ENCODE measurements at regions not wholly inside any gene's neighbourhood (a gene's known extent, or its start where the extent isn't known, plus 50 kb on each side); places are given as distances from the start of the nearest gene placed in this dataset.

- CTCF ChIA-PET: no interaction called here
- Mint-ChIP-seq H3K27me3 (ENCODE audit: insufficient read depth, unreplicated experiment) (no peaks in the 10 kb centered on the region), H3K9me3 (ENCODE audit: unreplicated experiment) (no peaks in the 10 kb centered on the region), H3K27ac (ENCODE audit: unreplicated experiment) (no peak overlapping the region), H3K36me3 (ENCODE audit: insufficient read depth, unreplicated experiment) (no peaks in the 10 kb centered on the region), H3K4me1 (ENCODE audit: low read depth, unreplicated experiment) (no peaks in the 10 kb centered on the region), H3K4me3 (ENCODE audit: unreplicated experiment) (no peak overlapping the region)
- H3K27me3 ChIP-seq (replicated peaks; ENCODE audit: control insufficient read depth, insufficient read depth, low read length): no peaks in the 10 kb centered on the region
- POLR2A ChIA-PET: no interaction called here
- no peak for DNase-seq
- H3K9me3 ChIP-seq: no peaks in the 10 kb centered on the region
- no peaks in the 10 kb centered on the region for H3K36me3 ChIP-seq (ENCODE audit: control insufficient read depth, insufficient read depth, low read length)
- no peak for TF ChIP-seq CTCF (IDR thresholded peaks at IDR 0.05; ENCODE audit: insufficient read depth in 1 of 2, low read depth in 1 of 2, low read length in 1 of 2, severe bottlenecking in 1 of 2, unreplicated experiment in 1 of 2)
- no TSS peak for BruUV-seq (replicated peaks)
- H3K4me1 ChIP-seq: no peaks in the 10 kb centered on the region
- intact Hi-C loops (cut with micrococcal nuclease; ENCODE audit: unreplicated experiment): no loop called here
- no peak overlapping the region for H3K4me3 ChIP-seq (ENCODE audit: low read depth, low read length)
Measured at GRCh38 chrX:8033175-8033574, 106.0 kb upstream of the PNPLA4 start.

- Histone ChIP-seq H3K9me3 (no peaks in the 10 kb centered on the region), H3K27me3 (replicated peaks; ENCODE audit: control insufficient read depth, insufficient read depth, low read length) (no peaks in the 10 kb centered on the region), H3K4me3 (ENCODE audit: low read depth, low read length) (no peak overlapping the region), H3K36me3 (ENCODE audit: control insufficient read depth, insufficient read depth, low read length) (no peaks in the 10 kb centered on the region), H3K4me1 (no peaks in the 10 kb centered on the region)
- no peak overlapping the region for H3K27ac Mint-ChIP-seq (ENCODE audit: unreplicated experiment)
- H3K27me3 Mint-ChIP-seq (ENCODE audit: insufficient read depth, unreplicated experiment): no peaks in the 10 kb centered on the region
- no peaks in the 10 kb centered on the region for H3K36me3 Mint-ChIP-seq (ENCODE audit: insufficient read depth, unreplicated experiment)
- DNase-seq: no peak
- no TSS peak for BruUV-seq (replicated peaks)
- POLR2A ChIA-PET: no interaction called here
- CTCF ChIA-PET: no interaction called here
- no peaks in the 10 kb centered on the region for H3K4me1 Mint-ChIP-seq (ENCODE audit: low read depth, unreplicated experiment)
- H3K4me3 Mint-ChIP-seq (ENCODE audit: unreplicated experiment): no peak overlapping the region
- H3K9me3 Mint-ChIP-seq (ENCODE audit: unreplicated experiment): no peaks in the 10 kb centered on the region
- intact Hi-C loops (cut with micrococcal nuclease; ENCODE audit: unreplicated experiment): no loop called here
- TF ChIP-seq CTCF (IDR thresholded peaks at IDR 0.05; ENCODE audit: insufficient read depth in 1 of 2, low read depth in 1 of 2, low read length in 1 of 2, severe bottlenecking in 1 of 2, unreplicated experiment in 1 of 2): no peak
Measured at GRCh38 chrX:8030361-8030760, 103.1 kb upstream of the PNPLA4 start.

- H3K4me1 Mint-ChIP-seq (ENCODE audit: low read depth, unreplicated experiment): no peaks in the 10 kb centered on the region
- no peak overlapping the region for H3K27ac Mint-ChIP-seq (ENCODE audit: unreplicated experiment)
- H3K4me3 Mint-ChIP-seq (ENCODE audit: unreplicated experiment): no peak overlapping the region
- ChIA-PET POLR2A (no interaction called here), CTCF (no interaction called here)
- H3K27me3 Mint-ChIP-seq (ENCODE audit: insufficient read depth, unreplicated experiment): no peaks in the 10 kb centered on the region
- TF ChIP-seq CTCF (IDR thresholded peaks at IDR 0.05; ENCODE audit: insufficient read depth in 1 of 2, low read depth in 1 of 2, low read length in 1 of 2, severe bottlenecking in 1 of 2, unreplicated experiment in 1 of 2): no peak
- Histone ChIP-seq H3K36me3 (ENCODE audit: control insufficient read depth, insufficient read depth, low read length) (no peaks in the 10 kb centered on the region), H3K27me3 (replicated peaks; ENCODE audit: control insufficient read depth, insufficient read depth, low read length) (no peaks in the 10 kb centered on the region), H3K4me1 (no peaks in the 10 kb centered on the region), H3K4me3 (ENCODE audit: low read depth, low read length) (no peak overlapping the region), H3K9me3 (no peaks in the 10 kb centered on the region)
- BruUV-seq (replicated peaks): no TSS peak
- no peaks in the 10 kb centered on the region for H3K9me3 Mint-ChIP-seq (ENCODE audit: unreplicated experiment)
- no peak for DNase-seq
- H3K36me3 Mint-ChIP-seq (ENCODE audit: insufficient read depth, unreplicated experiment): no peaks in the 10 kb centered on the region
- intact Hi-C loops (cut with micrococcal nuclease; ENCODE audit: unreplicated experiment): no loop called here
Measured at GRCh38 chrX:8027827-8028226, 100.6 kb upstream of the PNPLA4 start.
